ENCODE measurements at regions not wholly inside any gene's neighbourhood (a gene's known extent, or its start where the extent isn't known, plus 50 kb on each side); places are given as distances from the start of the nearest gene placed in this dataset.
"Not testable (repeated sequence)": the region's sequence is repeated elsewhere in the genome, so short reads cannot be mapped to it uniquely, and the experiment has no call there.

GRCh38 chr2:88986721-88987330 is 295.4 kb downstream of the RPIA start:
- H3K9ac ChIP-seq (ENCODE audit: insufficient read depth, low read length, poor library complexity, severe bottlenecking); DNase-seq; H3K27ac ChIP-seq (ENCODE audit: low read depth in 1 of 2, low read length in 2 of 2); H2AFZ ChIP-seq (ENCODE audit: insufficient read depth, low read depth, low read length, poor library complexity, severe bottlenecking); H3K4me3 ChIP-seq (replicated peaks in 1 of 3; ENCODE audit: low read depth in 2 of 3, low read length in 3 of 3); H3K27ac Mint-ChIP-seq; H3K4me3 Mint-ChIP-seq; H3K9me3 ChIP-seq (replicated peaks in 1 of 2; ENCODE audit: control insufficient read depth in 1 of 2, insufficient read depth in 1 of 2, low read length in 2 of 2); H3K79me2 ChIP-seq (ENCODE audit: insufficient read depth, low read length); H3K27me3 ChIP-seq (ENCODE audit: control insufficient read depth in 2 of 2, insufficient read depth in 2 of 2, low read length in 2 of 2); H3K4me1 ChIP-seq (ENCODE audit: control insufficient read depth in 1 of 2, insufficient read depth in 2 of 2, low read length in 2 of 2); H3K4me1 Mint-ChIP-seq; H3K4me2 ChIP-seq (replicated peaks; ENCODE audit: extremely low read depth, low read length, poor library complexity, severe bottlenecking); H3K36me3 Mint-ChIP-seq; intact Hi-C loops (cut with micrococcal nuclease); H3K9me3 Mint-ChIP-seq; H3K36me3 ChIP-seq (replicated peaks in 1 of 2; ENCODE audit: control insufficient read depth in 1 of 2, insufficient read depth in 2 of 2, low read length in 2 of 2); H3K27me3 Mint-ChIP-seq (ENCODE audit: low read depth in 3 of 3); H4K20me1 ChIP-seq (ENCODE audit: insufficient read depth, low read length): not testable (repeated sequence)
- WGBS (ENCODE audit: insufficient coverage): 57% methylated on average over 3 of the region's 4 CpGs

- H3K36me3 Mint-ChIP-seq; H2AFZ ChIP-seq (ENCODE audit: insufficient read depth, low read depth, low read length, poor library complexity, severe bottlenecking); H3K4me3 Mint-ChIP-seq; H3K4me3 ChIP-seq (replicated peaks in 1 of 3; ENCODE audit: low read depth in 2 of 3, low read length in 3 of 3); H3K9me3 Mint-ChIP-seq; H3K4me1 Mint-ChIP-seq; H3K27me3 Mint-ChIP-seq (ENCODE audit: low read depth in 3 of 3); H3K27ac Mint-ChIP-seq; H3K4me2 ChIP-seq (replicated peaks; ENCODE audit: extremely low read depth, low read length, poor library complexity, severe bottlenecking); H3K9ac ChIP-seq (ENCODE audit: insufficient read depth, low read length, poor library complexity, severe bottlenecking); H3K27me3 ChIP-seq (ENCODE audit: control insufficient read depth in 2 of 2, insufficient read depth in 2 of 2, low read length in 2 of 2); H3K36me3 ChIP-seq (replicated peaks in 1 of 2; ENCODE audit: control insufficient read depth in 1 of 2, insufficient read depth in 2 of 2, low read length in 2 of 2); H4K20me1 ChIP-seq (ENCODE audit: insufficient read depth, low read length); H3K4me1 ChIP-seq (ENCODE audit: control insufficient read depth in 1 of 2, insufficient read depth in 2 of 2, low read length in 2 of 2); H3K79me2 ChIP-seq (ENCODE audit: insufficient read depth, low read length); H3K27ac ChIP-seq (ENCODE audit: low read depth in 1 of 2, low read length in 2 of 2); DNase-seq; intact Hi-C loops (cut with micrococcal nuclease); H3K9me3 ChIP-seq (replicated peaks in 1 of 2; ENCODE audit: control insufficient read depth in 1 of 2, insufficient read depth in 1 of 2, low read length in 2 of 2): not testable (repeated sequence)
Measured at GRCh38 chr2:88988617-88989016, 297.1 kb downstream of the RPIA start.

GRCh38 chr2:88992819-88993218 is 301.3 kb downstream of the RPIA start:
- H3K9ac ChIP-seq (ENCODE audit: insufficient read depth, low read length, poor library complexity, severe bottlenecking); H3K4me3 ChIP-seq (replicated peaks in 1 of 3; ENCODE audit: low read depth in 2 of 3, low read length in 3 of 3); H3K27ac Mint-ChIP-seq; H3K27me3 Mint-ChIP-seq (ENCODE audit: low read depth in 3 of 3); H3K4me3 Mint-ChIP-seq; H4K20me1 ChIP-seq (ENCODE audit: insufficient read depth, low read length); H3K9me3 Mint-ChIP-seq; H3K4me2 ChIP-seq (replicated peaks; ENCODE audit: extremely low read depth, low read length, poor library complexity, severe bottlenecking); intact Hi-C loops (cut with micrococcal nuclease); DNase-seq; H3K4me1 ChIP-seq (ENCODE audit: control insufficient read depth in 1 of 2, insufficient read depth in 2 of 2, low read length in 2 of 2); H3K79me2 ChIP-seq (ENCODE audit: insufficient read depth, low read length); H3K4me1 Mint-ChIP-seq; H2AFZ ChIP-seq (ENCODE audit: insufficient read depth, low read depth, low read length, poor library complexity, severe bottlenecking); H3K36me3 ChIP-seq (replicated peaks in 1 of 2; ENCODE audit: control insufficient read depth in 1 of 2, insufficient read depth in 2 of 2, low read length in 2 of 2); H3K27me3 ChIP-seq (ENCODE audit: control insufficient read depth in 2 of 2, insufficient read depth in 2 of 2, low read length in 2 of 2); H3K36me3 Mint-ChIP-seq; H3K27ac ChIP-seq (ENCODE audit: low read depth in 1 of 2, low read length in 2 of 2); H3K9me3 ChIP-seq (replicated peaks in 1 of 2; ENCODE audit: control insufficient read depth in 1 of 2, insufficient read depth in 1 of 2, low read length in 2 of 2): not testable (repeated sequence)
- 100% methylated on average over 1 of the region's 3 CpGs for WGBS (ENCODE audit: insufficient coverage)

- H3K4me3 Mint-ChIP-seq; H3K27ac Mint-ChIP-seq; DNase-seq; H3K4me1 Mint-ChIP-seq; H3K9ac ChIP-seq (ENCODE audit: insufficient read depth, low read length, poor library complexity, severe bottlenecking); H3K4me2 ChIP-seq (replicated peaks; ENCODE audit: extremely low read depth, low read length, poor library complexity, severe bottlenecking); H3K9me3 ChIP-seq (replicated peaks in 1 of 2; ENCODE audit: control insufficient read depth in 1 of 2, insufficient read depth in 1 of 2, low read length in 2 of 2); H3K27ac ChIP-seq (ENCODE audit: low read depth in 1 of 2, low read length in 2 of 2); H3K4me1 ChIP-seq (ENCODE audit: control insufficient read depth in 1 of 2, insufficient read depth in 2 of 2, low read length in 2 of 2); H3K36me3 Mint-ChIP-seq; H3K36me3 ChIP-seq (replicated peaks in 1 of 2; ENCODE audit: control insufficient read depth in 1 of 2, insufficient read depth in 2 of 2, low read length in 2 of 2); H3K79me2 ChIP-seq (ENCODE audit: insufficient read depth, low read length); H3K27me3 Mint-ChIP-seq (ENCODE audit: low read depth in 3 of 3); H3K4me3 ChIP-seq (replicated peaks in 1 of 3; ENCODE audit: low read depth in 2 of 3, low read length in 3 of 3); H3K9me3 Mint-ChIP-seq; intact Hi-C loops (cut with micrococcal nuclease); H4K20me1 ChIP-seq (ENCODE audit: insufficient read depth, low read length); H2AFZ ChIP-seq (ENCODE audit: insufficient read depth, low read depth, low read length, poor library complexity, severe bottlenecking); H3K27me3 ChIP-seq (ENCODE audit: control insufficient read depth in 2 of 2, insufficient read depth in 2 of 2, low read length in 2 of 2): not testable (repeated sequence)
- WGBS (ENCODE audit: insufficient coverage): no CpG with 5 or more reads among the region's 1 CpG
Measured at GRCh38 chr2:88994856-88995255, 303.4 kb downstream of the RPIA start.

Data from CD14-positive monocyte (primary cell).